HG03558 (cell line): ENCODE measurements at regions not wholly inside any gene's neighbourhood (a gene's known extent, or its start where the extent isn't known, plus 50 kb on each side); places are given as distances from the start of the nearest gene placed in this dataset.

ENCODE experiments used
- ATAC-seq: cut with Tn5 transposase; IDR thresholded peaks from one replicate; pipeline ENCODE4 v1.9.1; 2021; ENCODE audit warnings: moderate number of reproducible peaks; ENCODE audit not compliant: unreplicated experiment; ENCODE audit errors: extremely low read depth

GRCh38 chr6:122075084-122075838 lies 324.2 kb upstream of the HSF2 start:
- ATAC-seq: no peak

- ATAC-seq: no peak
Observed at GRCh38 chr6:122075917-122076316, 323.5 kb upstream of the HSF2 start.

- ATAC-seq: peak; percentile 51
Observed at GRCh38 chr6:122077603-122078002, 321.8 kb upstream of the HSF2 start.

- ATAC-seq: no peak
Observed at GRCh38 chr6:122078481-122078880, 321.0 kb upstream of the HSF2 start.

- no peak for ATAC-seq
Observed at GRCh38 chr6:122079916-122080315, 319.5 kb upstream of the HSF2 start.

GRCh38 chr6:122081921-122082320 lies 317.5 kb upstream of the HSF2 start:
- no peak for ATAC-seq

GRCh38 chr6:122082370-122082769 lies 317.1 kb upstream of the HSF2 start:
- no peak for ATAC-seq

GRCh38 chr6:122092366-122092765 lies 307.1 kb upstream of the HSF2 start:
- ATAC-seq: no peak

GRCh38 chr6:122098201-122098678 lies 301.2 kb upstream of the HSF2 start:
- no peak for ATAC-seq

GRCh38 chr6:122102026-122102425 lies 297.4 kb upstream of the HSF2 start:
- ATAC-seq: no peak

GRCh38 chr6:122107256-122107852 lies 292.1 kb upstream of the HSF2 start:
- ATAC-seq: no peak

- no peak for ATAC-seq
Observed at GRCh38 chr6:122109075-122109474, 290.4 kb upstream of the HSF2 start.

GRCh38 chr6:122114717-122115116 lies 284.7 kb upstream of the HSF2 start:
- ATAC-seq: no peak

- no peak for ATAC-seq
Observed at GRCh38 chr6:122116119-122116834, 283.2 kb upstream of the HSF2 start.

GRCh38 chr6:122116835-122117627 lies 282.4 kb upstream of the HSF2 start:
- no peak for ATAC-seq

- ATAC-seq: no peak
Observed at GRCh38 chr6:122118945-122119506, 280.4 kb upstream of the HSF2 start.

- no peak for ATAC-seq
Observed at GRCh38 chr6:122122202-122122601, 277.2 kb upstream of the HSF2 start.

- no peak for ATAC-seq
Observed at GRCh38 chr6:122122686-122123085, 276.8 kb upstream of the HSF2 start.

- ATAC-seq: no peak
Observed at GRCh38 chr6:122124908-122125307, 274.5 kb upstream of the HSF2 start.

- ATAC-seq: no peak
Observed at GRCh38 chr6:122126894-122127293, 272.6 kb upstream of the HSF2 start.
